OCI-LY3 (cell line): ENCODE measurements at regions not wholly inside any gene's neighbourhood (a gene's known extent, or its start where the extent isn't known, plus 50 kb on each side); places are given as distances from the start of the nearest gene placed in this dataset.

Experiments used
- H2AFZ ChIP-seq: fragments of 200-600, 300-600 bp; shearing (Covaris generic); 2 replicates; pipeline ENCODE4 v1.6.0; 2014; ENCODE audit warnings: antibody characterized with exemption, low read depth, low read length
- H3K27ac ChIP-seq: fragments of 200-600, 300-600 bp; sonication (generic); 2 replicates; pipeline ENCODE4 v1.5.1; 2014; ENCODE audit warnings: mild to moderate bottlenecking, low read length, moderate library complexity, mixed read lengths
- H3K27me3 ChIP-seq: fragments of 200-600, 300-600 bp; sonication (generic); 2 replicates; pipeline ENCODE4 v1.6.1; 2014; ENCODE audit warnings: low read depth, low read length, mixed read lengths
- H3K36me3 ChIP-seq: fragments of 200-600, 300-600 bp; sonication (generic); replicated peaks from 2 replicates; pipeline ENCODE3; 2014; ENCODE audit warnings: low read depth, low read length, mixed read lengths
- H3K4me1 ChIP-seq: fragments of 300-600, 200-600 bp; sonication (generic); 2 replicates; pipeline ENCODE4 v1.6.1; 2014; ENCODE audit warnings: low read length, mixed read lengths
- H3K4me2 ChIP-seq: fragments of 200-600, 300-600 bp; sonication (generic); 2 replicates; pipeline ENCODE4 v1.6.1; 2014; ENCODE audit warnings: low read length, mixed read lengths
- H3K4me3 ChIP-seq: fragments of 300-600, 200-600 bp; sonication (generic); 2 replicates; pipeline ENCODE4 v1.5.1; 2014; ENCODE audit warnings: antibody characterized with exemption, mild to moderate bottlenecking, low read length, moderate library complexity
- H3K79me2 ChIP-seq: fragments of 300-600, 200-600 bp; shearing (Covaris generic); 2 replicates; pipeline ENCODE4 v1.6.1; 2014; ENCODE audit warnings: mild to moderate bottlenecking, low read length, mixed read lengths
- H3K9ac ChIP-seq: fragments of 300-600, 200-600 bp; shearing (Covaris generic); 2 replicates; pipeline ENCODE4 v1.6.0; 2014; ENCODE audit warnings: mild to moderate bottlenecking, low read length, moderate library complexity
- H3K9me3 ChIP-seq: fragments of 200-600, 300-600 bp; shearing (Covaris generic); 2 replicates; pipeline ENCODE4 v1.6.1; 2014; ENCODE audit warnings: low read length, mixed read lengths; ENCODE audit not compliant: insufficient read depth
- H4K20me1 ChIP-seq: fragments of 200-600, 300-600 bp; sonication (generic); 2 replicates; pipeline ENCODE4 v1.6.1; 2016; ENCODE audit warnings: low read length, mixed read lengths; ENCODE audit not compliant: insufficient read depth
- EZH2phosphoT487 ChIP-seq: fragments of 200-600 bp; shearing (Covaris generic); IDR thresholded peaks from 2 replicates; pipeline ENCODE4 v1.6.1; 2018; ENCODE audit warnings: antibody characterized with exemption, mixed run types, low read depth
- TF ChIP-seq, protein P1 (sequence below): fragments of 200-600, 300-600 bp; sonication (generic); IDR thresholded peaks from 2 replicates; pipeline ENCODE4 v1.5.1; 2014; ENCODE audit warnings: antibody characterized with exemption, low read length, low read depth

DNA sequence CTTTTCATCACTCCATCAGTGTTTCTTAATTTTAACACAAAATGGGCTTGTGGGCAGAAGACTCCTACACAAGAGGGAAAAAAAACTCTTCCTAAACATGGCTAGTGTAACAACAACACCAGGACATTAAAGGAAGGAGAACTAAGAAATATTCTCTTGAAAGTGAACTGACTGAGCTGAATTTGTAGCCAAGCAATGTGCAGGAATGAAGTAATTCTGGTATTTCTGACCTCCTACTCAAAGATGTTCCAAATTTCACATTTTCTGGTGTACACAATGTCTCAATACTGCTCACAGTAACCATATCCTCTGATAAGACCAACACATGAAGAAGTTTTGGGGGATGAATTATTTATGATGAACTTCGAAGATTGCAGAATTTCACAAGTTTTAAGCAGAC is 357.3 kb downstream of the DUSP6 start:
- Histone ChIP-seq H3K79me2 (no peaks in the 10 kb centered on the region), H3K27ac (no peak overlapping the region), H3K4me2 (no peak overlapping the region), H4K20me1 (no peaks in the 10 kb centered on the region), H2AFZ (no peak overlapping the region), H3K9me3 (no peaks in the 10 kb centered on the region), H3K4me1 (no peaks in the 10 kb centered on the region), H3K4me3 (no peak overlapping the region), H3K27me3 (peaks cover 3% of the 10 kb centered on the region; the same call in 1 of the 2 replicates), H3K9ac (no peak overlapping the region), H3K36me3 (no peaks in the 10 kb centered on the region)
- TF ChIP-seq EZH2phosphoT487: no peak
- TF ChIP-seq, protein P1, sequence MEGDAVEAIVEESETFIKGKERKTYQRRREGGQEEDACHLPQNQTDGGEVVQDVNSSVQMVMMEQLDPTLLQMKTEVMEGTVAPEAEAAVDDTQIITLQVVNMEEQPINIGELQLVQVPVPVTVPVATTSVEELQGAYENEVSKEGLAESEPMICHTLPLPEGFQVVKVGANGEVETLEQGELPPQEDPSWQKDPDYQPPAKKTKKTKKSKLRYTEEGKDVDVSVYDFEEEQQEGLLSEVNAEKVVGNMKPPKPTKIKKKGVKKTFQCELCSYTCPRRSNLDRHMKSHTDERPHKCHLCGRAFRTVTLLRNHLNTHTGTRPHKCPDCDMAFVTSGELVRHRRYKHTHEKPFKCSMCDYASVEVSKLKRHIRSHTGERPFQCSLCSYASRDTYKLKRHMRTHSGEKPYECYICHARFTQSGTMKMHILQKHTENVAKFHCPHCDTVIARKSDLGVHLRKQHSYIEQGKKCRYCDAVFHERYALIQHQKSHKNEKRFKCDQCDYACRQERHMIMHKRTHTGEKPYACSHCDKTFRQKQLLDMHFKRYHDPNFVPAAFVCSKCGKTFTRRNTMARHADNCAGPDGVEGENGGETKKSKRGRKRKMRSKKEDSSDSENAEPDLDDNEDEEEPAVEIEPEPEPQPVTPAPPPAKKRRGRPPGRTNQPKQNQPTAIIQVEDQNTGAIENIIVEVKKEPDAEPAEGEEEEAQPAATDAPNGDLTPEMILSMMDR: no peak

DNA sequence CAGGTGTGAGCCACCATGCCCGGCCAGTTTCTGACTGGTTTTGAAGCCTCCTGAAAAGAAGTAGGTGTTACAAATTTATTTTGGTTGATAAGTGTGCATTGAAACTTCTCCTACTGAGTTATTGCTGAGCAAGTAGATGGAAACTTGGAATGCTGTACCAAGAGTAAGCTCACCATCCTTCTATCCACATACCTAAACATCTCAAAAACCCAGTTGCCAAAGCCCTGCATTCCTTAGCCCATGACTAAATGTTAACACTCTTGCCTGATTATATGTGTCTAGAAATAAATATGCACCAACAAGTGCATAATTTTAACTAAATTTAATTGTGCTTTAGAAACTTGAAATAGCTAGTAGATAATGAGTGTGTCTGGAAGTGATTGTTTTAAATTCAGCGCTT is 357.8 kb downstream of the DUSP6 start:
- H3K36me3 ChIP-seq: no peaks in the 10 kb centered on the region
- no peak overlapping the region for H2AFZ ChIP-seq
- no peaks in the 10 kb centered on the region for H4K20me1 ChIP-seq
- H3K9me3 ChIP-seq: no peaks in the 10 kb centered on the region
- H3K27me3 ChIP-seq: peaks cover 3% of the 10 kb centered on the region; the same call in 1 of the 2 replicates
- no peak overlapping the region for H3K9ac ChIP-seq
- H3K79me2 ChIP-seq: no peaks in the 10 kb centered on the region
- H3K4me3 ChIP-seq: no peak overlapping the region
- H3K4me2 ChIP-seq: no peak overlapping the region
- TF ChIP-seq, protein P1: no peak
- no peak for TF ChIP-seq EZH2phosphoT487
- no peaks in the 10 kb centered on the region for H3K4me1 ChIP-seq
- no peak overlapping the region for H3K27ac ChIP-seq

DNA sequence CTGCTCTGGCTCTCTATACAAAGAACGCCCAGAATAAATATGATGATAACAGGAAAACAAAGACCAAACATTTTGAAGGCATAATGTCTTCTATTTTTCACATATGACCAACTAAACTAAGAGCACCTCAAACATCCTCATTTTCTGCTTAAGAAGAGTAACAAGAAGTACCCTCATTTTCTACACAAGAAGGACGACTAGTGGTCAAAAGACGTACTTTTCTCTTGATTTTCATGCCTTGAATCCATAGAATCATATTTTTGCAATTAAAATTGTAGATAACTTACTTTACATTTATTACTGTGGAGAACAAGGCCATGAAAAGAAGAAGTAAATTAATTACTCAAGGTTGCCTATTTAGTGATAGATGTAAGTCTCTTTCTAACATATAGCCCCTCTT is 358.6 kb downstream of the DUSP6 start:
- H3K27ac ChIP-seq: no peak overlapping the region
- no peak overlapping the region for H3K9ac ChIP-seq
- no peak overlapping the region for H3K4me2 ChIP-seq
- TF ChIP-seq, protein P1: peak; percentile 79
- no peak for TF ChIP-seq EZH2phosphoT487
- H3K79me2 ChIP-seq: no peaks in the 10 kb centered on the region
- H3K4me1 ChIP-seq: no peaks in the 10 kb centered on the region
- H3K27me3 ChIP-seq: peaks cover 3% of the 10 kb centered on the region; the same call in 1 of the 2 replicates
- no peak overlapping the region for H3K4me3 ChIP-seq
- no peak overlapping the region for H2AFZ ChIP-seq
- H4K20me1 ChIP-seq: no peaks in the 10 kb centered on the region
- no peaks in the 10 kb centered on the region for H3K9me3 ChIP-seq
- no peaks in the 10 kb centered on the region for H3K36me3 ChIP-seq

DNA sequence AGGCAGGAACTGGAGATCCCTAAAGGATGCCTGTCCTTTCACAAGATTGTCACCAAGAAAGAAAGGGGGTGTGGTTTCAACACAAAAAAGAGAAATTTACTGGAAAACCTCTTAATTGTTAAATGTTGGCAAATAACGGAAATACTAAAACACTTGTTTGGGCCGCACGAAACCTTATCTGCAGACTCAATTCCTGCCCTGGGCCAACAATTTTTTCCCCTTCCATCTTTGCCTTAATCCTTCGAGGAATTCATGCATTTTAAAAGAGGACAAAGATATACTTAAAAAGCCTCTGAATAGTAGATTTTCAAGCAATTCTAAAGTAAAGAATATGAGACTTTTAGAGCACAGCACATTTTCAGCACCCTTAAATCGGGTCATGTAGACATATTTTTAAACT is 366.2 kb downstream of the DUSP6 start:
- Histone ChIP-seq H3K27ac (no peak overlapping the region), H3K27me3 (no peaks in the 10 kb centered on the region), H3K36me3 (no peaks in the 10 kb centered on the region), H3K9ac (no peak overlapping the region), H2AFZ (no peak overlapping the region), H3K4me2 (no peak overlapping the region), H3K4me3 (no peak overlapping the region), H3K9me3 (no peaks in the 10 kb centered on the region), H4K20me1 (no peaks in the 10 kb centered on the region), H3K79me2 (no peaks in the 10 kb centered on the region), H3K4me1 (no peaks in the 10 kb centered on the region)
- TF ChIP-seq EZH2phosphoT487: no peak
- TF ChIP-seq, protein P1: no peak
